Transverse colon (tissue), 3 donors: ENCODE measurements at regions not wholly inside any gene's neighbourhood (a gene's known extent, or its start where the extent isn't known, plus 50 kb on each side); places are given as distances from the start of the nearest gene placed in this dataset.

Experiments used
- POLR2A ChIP-seq: fragments of 450-650 bp; IDR thresholded peaks from one replicate; pipeline ENCODE4 v1.6.1; 2016; ENCODE audit warnings: antibody characterized with exemption, mild to moderate bottlenecking, moderate library complexity
- TF ChIP-seq, protein P1 (sequence below), 5 experiments: fragments of 200-600 bp in 3 of 5; fragments of 450-650 bp in 2 of 5; sonication (generic) in 3 of 5; IDR thresholded peaks; 1 replicate in 2 of 5; 2 replicates in 3 of 5; pipeline ENCODE4 v1.5.1; 2016 to 2017; ENCODE audit warnings: antibody characterized with exemption in 5 of 5, inconsistent platforms in 3 of 5, mild to moderate bottlenecking in 2 of 5, moderate library complexity in 1 of 5

DNA sequence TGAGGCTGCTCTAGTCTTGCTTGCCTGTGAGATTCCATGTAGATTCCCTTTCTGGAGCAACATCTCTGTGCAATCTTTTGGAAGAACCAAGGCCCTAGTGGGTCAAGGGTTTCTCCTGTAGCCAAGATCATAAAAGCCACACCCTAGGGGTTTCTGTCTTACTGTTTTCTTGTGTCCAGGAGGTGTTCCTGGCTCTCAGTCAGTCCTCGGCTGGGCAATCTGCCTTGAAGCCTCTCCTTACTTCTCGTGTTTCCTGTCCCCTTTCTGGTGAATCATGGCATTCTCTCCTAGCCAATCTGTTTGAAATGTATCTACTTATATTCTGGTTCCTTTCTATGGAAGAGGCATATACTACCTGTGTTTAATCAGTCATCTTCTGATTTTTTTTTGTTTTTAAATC is 484.8 kb upstream of the UBE2E3 start:
- TF ChIP-seq, protein P1, sequence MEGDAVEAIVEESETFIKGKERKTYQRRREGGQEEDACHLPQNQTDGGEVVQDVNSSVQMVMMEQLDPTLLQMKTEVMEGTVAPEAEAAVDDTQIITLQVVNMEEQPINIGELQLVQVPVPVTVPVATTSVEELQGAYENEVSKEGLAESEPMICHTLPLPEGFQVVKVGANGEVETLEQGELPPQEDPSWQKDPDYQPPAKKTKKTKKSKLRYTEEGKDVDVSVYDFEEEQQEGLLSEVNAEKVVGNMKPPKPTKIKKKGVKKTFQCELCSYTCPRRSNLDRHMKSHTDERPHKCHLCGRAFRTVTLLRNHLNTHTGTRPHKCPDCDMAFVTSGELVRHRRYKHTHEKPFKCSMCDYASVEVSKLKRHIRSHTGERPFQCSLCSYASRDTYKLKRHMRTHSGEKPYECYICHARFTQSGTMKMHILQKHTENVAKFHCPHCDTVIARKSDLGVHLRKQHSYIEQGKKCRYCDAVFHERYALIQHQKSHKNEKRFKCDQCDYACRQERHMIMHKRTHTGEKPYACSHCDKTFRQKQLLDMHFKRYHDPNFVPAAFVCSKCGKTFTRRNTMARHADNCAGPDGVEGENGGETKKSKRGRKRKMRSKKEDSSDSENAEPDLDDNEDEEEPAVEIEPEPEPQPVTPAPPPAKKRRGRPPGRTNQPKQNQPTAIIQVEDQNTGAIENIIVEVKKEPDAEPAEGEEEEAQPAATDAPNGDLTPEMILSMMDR (IDR thresholded peaks at IDR 0.05): no peak
- no peak for TF ChIP-seq POLR2A
